HepG2 (cell line): ENCODE measurements at regions not wholly inside any gene's neighbourhood (a gene's known extent, or its start where the extent isn't known, plus 50 kb on each side); places are given as distances from the start of the nearest gene placed in this dataset.

Experiments
- ATAC-seq: fragments of 200-7000 bp; cut with Tn5 transposase; 3 replicates; pipeline ENCODE4 v1.9.1; 2020; ENCODE audit warnings: mild to moderate bottlenecking, moderate library complexity
- BruUV-seq: library from RNA; stranded (reverse); fragments of 400-500 nt; replicated peaks from 2 replicates; lab custom pipeline; 2021; lab: Mats Ljungman, UMichigan
- CTCF ChIA-PET: fragments of 300-600 bp; formaldehyde crosslinking; extraction: SDS; loops from one replicate; lab custom pipeline; 2021; ENCODE audit warnings: low total read pairs, inconsistent platforms, low intra/inter-chr PET ratio; lab: Yijun Ruan, JAX
- POLR2A ChIA-PET: fragments of 350-600 bp; sonication (Branson Sonifier 250); formaldehyde crosslinking; loops from one replicate; lab custom pipeline; 2020; ENCODE audit warnings: antibody characterized with exemption, inconsistent platforms; lab: Yijun Ruan, JAX
- DNase-seq: peaks from one replicate; pipeline ENCODE4 v3.0.0-alpha.2; 2015; ENCODE audit warnings: low spot score
- FAIRE-seq: peaks from 3 replicates; lab custom pipeline; 2011; peaks lifted over from hg19 to GRCh38; lab: Jason Lieb, UNC
- H2AFZ ChIP-seq: one replicate; pipeline ENCODE4 v1.6.1; 2011; ENCODE audit warnings: low read length, inconsistent platforms
- H3K27ac ChIP-seq: fragments of 300-600 bp; 3 replicates; pipeline ENCODE4 v1.8.0; 2011; ENCODE audit warnings: mixed run types, mild to moderate bottlenecking, mixed read lengths, low read length, inconsistent platforms; ENCODE audit not compliant: insufficient read depth; ENCODE audit errors: extremely low read length
- H3K27me3 ChIP-seq, 2 experiments: fragments of 200-600 bp in 1 of 2; 2 replicates in 1 of 2; 3 replicates in 1 of 2; pipeline versions ENCODE4 v1.6.0 to v1.8.0; 2011; ENCODE audit warnings: low read length in 2 of 2, mild to moderate bottlenecking in 2 of 2, moderate library complexity in 2 of 2, inconsistent platforms in 1 of 2; ENCODE audit not compliant: insufficient read depth in 2 of 2, control insufficient read depth in 1 of 2
- H3K36me3 ChIP-seq, 2 experiments: fragments of 200-600 bp in 1 of 2; replicated peaks in 1 of 2; 2 replicates in 1 of 2; 3 replicates in 1 of 2; pipeline versions ENCODE4 v1.5.1 to v1.8.0; 2011; ENCODE audit warnings: low read length in 2 of 2, inconsistent platforms in 1 of 2; ENCODE audit not compliant: insufficient read depth in 2 of 2, control insufficient read depth in 1 of 2
- H3K4me1 ChIP-seq: 2 replicates; pipeline ENCODE4 v1.5.1; 2012; ENCODE audit warnings: low read length, inconsistent platforms; ENCODE audit not compliant: insufficient read depth
- H3K4me2 ChIP-seq: 2 replicates; pipeline ENCODE4 v1.6.0; 2011; ENCODE audit warnings: low read depth, low read length, inconsistent platforms
- H3K4me3 ChIP-seq, 3 experiments: fragments of 200-600 bp in 1 of 3; sonication (generic), shearing (Covaris generic) in 1 of 3; replicated peaks in 1 of 3; 2 replicates each; pipeline ENCODE4 v1.5.1; 2011 to 2016; ENCODE audit warnings: low read length in 3 of 3, inconsistent platforms in 2 of 3, low read depth in 2 of 3, mild to moderate bottlenecking in 2 of 3, control low read depth in 1 of 3, mixed read lengths in 1 of 3; ENCODE audit not compliant: insufficient read depth in 1 of 3
- H3K79me2 ChIP-seq: one replicate; pipeline ENCODE4 v1.6.1; 2011; ENCODE audit warnings: low read length, inconsistent platforms; ENCODE audit not compliant: insufficient read depth
- H3K9ac ChIP-seq: 2 replicates; pipeline ENCODE4 v1.6.0; 2011; ENCODE audit warnings: mild to moderate bottlenecking, low read depth, low read length, inconsistent platforms; ENCODE audit not compliant: insufficient read depth
- H3K9me3 ChIP-seq: 2 replicates; pipeline ENCODE4 v1.5.1; 2012; ENCODE audit warnings: mild to moderate bottlenecking, low read length
- H4K20me1 ChIP-seq: 2 replicates; pipeline ENCODE4 v1.6.0; 2011; ENCODE audit warnings: inconsistent platforms, mild to moderate bottlenecking, low read length, moderate library complexity; ENCODE audit not compliant: insufficient read depth
- BCLAF1 ChIP-seq: fragments of 450-650 bp; IDR thresholded peaks from 2 replicates; pipeline ENCODE4 v1.6.1; 2017; ENCODE audit warnings: mild to moderate bottlenecking
- CSRNP2 ChIP-seq: sonication (generic); formaldehyde crosslinking; conservative IDR thresholded peaks from 2 replicates; pipeline ENCODE4 v1.8.0; 2022; ENCODE audit warnings: low read depth, missing genetic modification reagents
- JDP2 ChIP-seq: sonication (generic); formaldehyde crosslinking; IDR thresholded peaks from 2 replicates; pipeline ENCODE4 v1.8.1; 2022; ENCODE audit warnings: missing genetic modification reagents, borderline replicate concordance
- MATR3 ChIP-seq: sonication (generic); formaldehyde crosslinking; IDR thresholded peaks from 2 replicates; pipeline ENCODE4 v1.4.0; 2020; ENCODE audit warnings: missing genetic modification reagents
- MBD4 ChIP-seq: IDR thresholded peaks from 2 replicates; pipeline ENCODE4 v1.6.1; 2012; ENCODE audit warnings: low read length, inconsistent platforms, borderline replicate concordance
- NR2C2 ChIP-seq: sonication (generic); formaldehyde crosslinking; IDR thresholded peaks from 2 replicates; pipeline ENCODE4 v1.4.0; 2020; ENCODE audit warnings: missing genetic modification reagents, mild to moderate bottlenecking, moderate library complexity, borderline replicate concordance
- ZBTB38 ChIP-seq: sonication (generic); formaldehyde crosslinking; IDR thresholded peaks from 2 replicates; pipeline ENCODE4 v1.5.1; 2020; ENCODE audit warnings: mild to moderate bottlenecking, missing genetic modification reagents
- ZC3H13 ChIP-seq: sonication (generic); formaldehyde crosslinking; IDR thresholded peaks from 2 replicates; pipeline ENCODE4 v1.8.1; 2023; ENCODE audit warnings: mild to moderate bottlenecking, missing genetic modification reagents, moderate library complexity
- ZNF383 ChIP-seq: sonication (generic); formaldehyde crosslinking; IDR thresholded peaks from 2 replicates; pipeline ENCODE4 v1.4.0; 2020; ENCODE audit warnings: missing genetic modification reagents, mild to moderate bottlenecking, borderline replicate concordance
- ZNF446 ChIP-seq: sonication (generic); formaldehyde crosslinking; IDR thresholded peaks from 2 replicates; pipeline ENCODE4 v1.5.0; 2020; ENCODE audit warnings: mild to moderate bottlenecking, missing genetic modification reagents
- ZNF569 ChIP-seq: sonication (generic); formaldehyde crosslinking; IDR thresholded peaks from 2 replicates; pipeline ENCODE4 v1.5.0; 2020; ENCODE audit warnings: mild to moderate bottlenecking, missing genetic modification reagents, moderate library complexity, borderline replicate concordance
- WGBS: methylation state at CpG from one replicate; pipeline ENCODE4 v1.1.6; 2017; ENCODE audit warnings: low lambda C conversion rate; 5-methylcytosine and 5-hydroxymethylcytosine counted together
- in situ Hi-C: cut with HindIII; loops from 2 replicates; pipeline ENCODE4 v1.10.0; 2017; ENCODE audit warnings: low pct_unique_long_range_greater_than_20kb; ENCODE audit not compliant: extremely low pct_ligation_motif_present
- intact Hi-C: fragments of 100-400 bp; cut with micrococcal nuclease; formaldehyde crosslinking; loops from one replicate; pipeline ENCODE4 v1.10.0; 2022; ENCODE audit not compliant: unreplicated experiment

GRCh38 chr6:139653111-139653510, 278.7 kb upstream of the CITED2 start:
- Histone ChIP-seq H3K27ac (no peak overlapping the region), H3K9me3 (no peaks in the 10 kb centered on the region), H3K4me3 (no peak overlapping the region), H3K27me3 (peaks cover 0 to 7% of the 10 kb centered on the region in 2 experiments; a peak in 1 of 5 replicates), H3K36me3 (no peaks in the 10 kb centered on the region), H4K20me1 (no peaks in the 10 kb centered on the region), H3K4me1 (peaks cover 31% of the 10 kb centered on the region), H2AFZ (no peak overlapping the region), H3K79me2 (no peaks in the 10 kb centered on the region), H3K9ac (no peak overlapping the region), H3K4me2 (no peak overlapping the region)
- intact Hi-C loops (no loop called here), in situ Hi-C loops (no loop called here)
- FAIRE-seq, result no peak
- 49% methylated on average over 4 of the region's 4 CpGs for WGBS
- ChIA-PET POLR2A (no interaction called here), CTCF (no interaction called here)
- DNase-seq, result no peak
- no TSS peak for BruUV-seq
- TF ChIP-seq NR2C2 (CRISPR knock-in tag) (no peak), BCLAF1 (no peak)
- no peak for ATAC-seq

GRCh38 chr6:139650941-139651340, 276.5 kb upstream of the CITED2 start:
- ATAC-seq (no peak), DNase-seq (no peak), FAIRE-seq (no peak)
- H3K4me2 ChIP-seq, result no peak overlapping the region
- H3K27ac ChIP-seq, result no peak overlapping the region
- no peak overlapping the region for H3K4me3 ChIP-seq
- H2AFZ ChIP-seq, result no peak overlapping the region
- intact Hi-C loops (no loop called here), in situ Hi-C loops (no loop called here)
- H3K9ac ChIP-seq, result no peak overlapping the region
- POLR2A ChIA-PET, result no interaction called here
- H3K9me3 ChIP-seq, result no peaks in the 10 kb centered on the region
- no peaks in the 10 kb centered on the region for H4K20me1 ChIP-seq
- TF ChIP-seq ZNF446 (CRISPR knock-in tag), result no peak
- TF ChIP-seq MATR3 (CRISPR knock-in tag), result no peak
- no peak for TF ChIP-seq JDP2 (CRISPR knock-in tag)
- no peak for TF ChIP-seq ZC3H13 (CRISPR knock-in tag)
- TF ChIP-seq MBD4, result no peak
- no peak for TF ChIP-seq ZBTB38 (CRISPR knock-in tag)
- no peak for TF ChIP-seq ZNF383
- TF ChIP-seq ZNF569, result no peak
- no peak for TF ChIP-seq CSRNP2
- BruUV-seq, result no TSS peak
- H3K36me3 ChIP-seq, result no peaks in the 10 kb centered on the region
- 27% methylated on average over 5 of the region's 5 CpGs for WGBS
- peaks cover 28% of the 10 kb centered on the region for H3K4me1 ChIP-seq
- CTCF ChIA-PET, result no interaction called here
- no peaks in the 10 kb centered on the region for H3K79me2 ChIP-seq
- peaks cover 0 to 7% of the 10 kb centered on the region in 2 experiments; a peak in 1 of 5 replicates for H3K27me3 ChIP-seq
